Vagina (tissue), 2 donors: ENCODE measurements at regions not wholly inside any gene's neighbourhood (a gene's known extent, or its start where the extent isn't known, plus 50 kb on each side); places are given as distances from the start of the nearest gene placed in this dataset.

Experiments
- DNase-seq, 2 donors: peaks; one replicate each; pipeline ENCODE4 v3.0.0-alpha.2; 2017; ENCODE audit errors: extremely low spot score in 2 of 2
- H3K27ac ChIP-seq: fragments of 200-600 bp; sonication (generic); one replicate; pipeline ENCODE4 v1.5.1; 2019
- H3K27me3 ChIP-seq: fragments of 200-600 bp; sonication (generic); one replicate; pipeline ENCODE4 v1.5.1; 2019
- H3K36me3 ChIP-seq, 2 donors: fragments of 200-600 bp; sonication (generic); one replicate each; pipeline ENCODE4 v1.5.1; 2017 to 2019
- H3K4me1 ChIP-seq: fragments of 200-600 bp; sonication (generic); one replicate; pipeline ENCODE4 v1.5.1; 2019
- H3K4me3 ChIP-seq, 2 donors: fragments of 200-600 bp; sonication (generic); 1 replicate in 1 of 2; 2 replicates in 1 of 2; pipeline ENCODE4 v1.5.1; 2016 to 2019
- H3K9me3 ChIP-seq: fragments of 200-600 bp; sonication (generic); one replicate; pipeline ENCODE4 v1.5.1; 2019
- CTCF ChIP-seq, 3 experiments: fragments of 450-650 bp in 2 of 3; fragments of 200-600 bp in 1 of 3; sonication (generic) in 1 of 3; IDR thresholded peaks; one replicate each; pipeline ENCODE4 v1.5.1; 2017 to 2019; ENCODE audit warnings: antibody characterized with exemption in 3 of 3, mild to moderate bottlenecking in 2 of 3, moderate library complexity in 2 of 3
- POLR2A ChIP-seq, 2 donors: fragments of 450-650 bp; IDR thresholded peaks; one replicate each; pipeline ENCODE4 v1.6.1; 2017; ENCODE audit warnings: antibody characterized with exemption in 2 of 2, mild to moderate bottlenecking in 2 of 2, moderate library complexity in 2 of 2
- POLR2AphosphoS5 ChIP-seq, 2 donors: sonication (generic); formaldehyde crosslinking; IDR thresholded peaks; one replicate each; pipeline ENCODE4 v1.9.0; 2017; ENCODE audit warnings: antibody characterized with exemption in 2 of 2, mild to moderate bottlenecking in 2 of 2, low read depth in 1 of 2; ENCODE audit not compliant: insufficient read depth in 1 of 2
- intact Hi-C: fragments of 100-400 bp; cut with DNase I; formaldehyde crosslinking; loops from one replicate; pipeline ENCODE4 v1.15.1; 2023

DNA sequence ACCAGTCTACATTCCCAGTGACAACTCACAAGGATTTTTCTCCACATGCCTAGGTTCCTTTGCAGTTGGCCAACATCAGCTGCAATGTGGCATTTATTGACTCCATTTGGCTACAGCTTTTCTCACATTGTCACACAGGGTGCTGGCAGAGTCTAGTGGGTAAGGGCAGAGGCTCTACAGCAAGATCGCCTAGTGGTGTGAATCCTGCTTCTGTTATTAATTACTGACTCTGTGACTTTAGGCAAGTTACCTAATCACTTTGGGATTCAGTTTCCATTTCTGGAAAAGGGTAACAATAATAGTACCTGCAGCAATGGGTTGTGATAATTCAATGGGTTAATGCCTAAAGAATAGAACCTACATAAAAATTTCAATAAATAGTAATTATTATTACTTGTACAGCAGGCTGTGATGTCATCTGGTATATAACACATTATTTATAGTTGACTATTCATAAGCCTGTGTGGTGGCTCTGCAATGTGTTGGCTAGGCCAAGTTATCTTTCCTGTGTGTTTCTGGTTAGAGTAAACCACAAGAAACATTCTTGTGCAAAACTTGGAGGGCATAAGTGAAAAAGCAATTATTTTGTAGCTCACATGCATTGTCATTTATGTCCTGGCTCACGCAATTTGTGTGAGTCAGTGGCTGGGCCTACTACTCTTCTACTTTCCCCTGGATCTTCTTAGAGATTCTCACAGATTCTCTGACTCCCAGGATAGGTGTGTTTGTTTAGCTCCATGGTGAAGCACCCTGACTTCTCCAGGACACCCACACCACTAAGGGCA is 59.5 kb downstream of the PTGS2 start:
- no peak overlapping the region for H3K27ac ChIP-seq
- peaks cover 6% of the 10 kb centered on the region for H3K4me1 ChIP-seq
- no peaks in the 10 kb centered on the region for H3K27me3 ChIP-seq
- no peaks in the 10 kb centered on the region for H3K36me3 ChIP-seq
- no peak for TF ChIP-seq POLR2AphosphoS5 (IDR thresholded peaks at IDR 0.05; ENCODE audit: insufficient read depth in 1 of 2, low read depth in 1 of 2)
- no peak for TF ChIP-seq POLR2A (IDR thresholded peaks at IDR 0.05)
- no peak for TF ChIP-seq CTCF (IDR thresholded peaks at IDR 0.05)
- intact Hi-C loops, result no loop called here
- DNase-seq, result no peak
- no peak overlapping the region for H3K4me3 ChIP-seq
- H3K9me3 ChIP-seq, result no peaks in the 10 kb centered on the region

- H3K4me1 ChIP-seq, result peaks cover 6% of the 10 kb centered on the region
- H3K36me3 ChIP-seq, result no peaks in the 10 kb centered on the region
- TF ChIP-seq POLR2A (IDR thresholded peaks at IDR 0.05) (no peak), CTCF (IDR thresholded peaks at IDR 0.05) (no peak), POLR2AphosphoS5 (IDR thresholded peaks at IDR 0.05; ENCODE audit: insufficient read depth in 1 of 2, low read depth in 1 of 2) (no peak)
- no peaks in the 10 kb centered on the region for H3K27me3 ChIP-seq
- H3K27ac ChIP-seq, result no peak overlapping the region
- DNase-seq, result no peak
- H3K4me3 ChIP-seq, result peak overlapping the region; percentile 24 to 28
- no peaks in the 10 kb centered on the region for H3K9me3 ChIP-seq
- intact Hi-C loops, result loop anchor here (10.0 kb wide), 1 partner anchor 366 kb away; no protein-coding TSS in a partner anchor
Measured at GRCh38 chr1:186618401-186619170, 61.6 kb downstream of the PTGS2 start.

DNA sequence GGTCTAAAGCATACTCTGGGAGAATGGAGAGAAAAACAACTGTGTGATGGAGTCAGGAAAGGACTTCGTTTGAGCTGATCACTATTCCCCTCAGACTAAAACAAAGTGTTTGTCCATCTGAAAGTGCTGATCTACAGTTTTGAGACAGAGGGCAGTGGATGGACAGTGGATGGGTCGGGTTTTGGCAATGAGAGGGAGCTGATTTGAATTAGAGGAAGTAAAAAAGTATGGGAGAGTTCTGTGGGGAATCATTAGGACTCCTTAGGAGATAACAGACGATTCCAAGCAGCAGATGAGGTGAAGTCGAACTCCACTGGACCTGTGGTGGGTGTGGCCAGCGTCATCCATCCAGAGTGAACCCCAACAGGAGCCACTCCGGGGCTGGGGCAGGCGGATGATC is 62.3 kb downstream of the PTGS2 start:
- Histone ChIP-seq H3K9me3 (no peaks in the 10 kb centered on the region), H3K36me3 (no peaks in the 10 kb centered on the region), H3K4me1 (peaks cover 6% of the 10 kb centered on the region), H3K4me3 (peak overlapping the region in 1 of 2 donors; percentile 24), H3K27ac (no peak overlapping the region), H3K27me3 (no peaks in the 10 kb centered on the region)
- DNase-seq, result no peak
- TF ChIP-seq POLR2AphosphoS5 (IDR thresholded peaks at IDR 0.05; ENCODE audit: insufficient read depth in 1 of 2, low read depth in 1 of 2) (no peak), CTCF (IDR thresholded peaks at IDR 0.05) (no peak)
- intact Hi-C loops, result loop anchor here (10.0 kb wide), 1 partner anchor 367 kb away; no protein-coding TSS in a partner anchor

DNA sequence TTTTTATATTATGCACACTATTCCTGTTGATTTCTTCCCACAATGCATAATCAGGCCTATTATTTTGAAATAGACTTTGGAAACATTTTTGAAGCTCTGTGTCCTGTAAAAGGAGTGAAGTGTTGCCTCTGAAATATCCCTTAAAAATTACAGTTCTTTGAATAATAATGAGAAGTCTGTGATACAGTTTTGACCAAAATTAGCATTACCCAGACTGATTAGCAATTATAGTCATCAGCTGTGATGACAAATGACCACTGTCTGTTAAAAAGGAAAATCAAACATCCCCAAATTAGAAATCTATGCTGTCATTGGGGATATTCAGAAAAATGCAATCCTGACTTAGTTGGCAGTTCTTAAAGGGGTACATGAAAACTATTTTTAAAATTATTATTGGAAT is 63.7 kb downstream of the PTGS2 start:
- H3K36me3 ChIP-seq, result no peaks in the 10 kb centered on the region
- TF ChIP-seq POLR2A (IDR thresholded peaks at IDR 0.05) (no peak), POLR2AphosphoS5 (IDR thresholded peaks at IDR 0.05; ENCODE audit: insufficient read depth in 1 of 2, low read depth in 1 of 2) (no peak), CTCF (IDR thresholded peaks at IDR 0.05) (no peak)
- intact Hi-C loops, result loop anchor here (10.0 kb wide), 1 partner anchor 368 kb away; no protein-coding TSS in a partner anchor

More for the DNA sequence above, 63.7 kb downstream of the PTGS2 start:
- H3K4me3 ChIP-seq, result no peak overlapping the region
- H3K4me1 ChIP-seq, result peaks cover 6% of the 10 kb centered on the region
- DNase-seq, result no peak
- no peak overlapping the region for H3K27ac ChIP-seq
- H3K27me3 ChIP-seq, result no peaks in the 10 kb centered on the region
- no peaks in the 10 kb centered on the region for H3K9me3 ChIP-seq
